MM.1S (cell line): ENCODE measurements at regions not wholly inside any gene's neighbourhood (a gene's known extent, or its start where the extent isn't known, plus 50 kb on each side); places are given as distances from the start of the nearest gene placed in this dataset.

ENCODE experiments used
- DNase-seq: peaks from one replicate; pipeline ENCODE4 v3.0.0-alpha.2; 2015
- H2AFZ ChIP-seq: fragments of 300-600 bp; sonication (generic); 2 replicates; pipeline ENCODE4 v1.6.0; 2016; ENCODE audit warnings: antibody characterized with exemption, low read length
- H3F3A ChIP-seq: fragments of 300-600 bp; sonication (generic); 2 replicates; pipeline ENCODE4 v1.6.1; 2016; ENCODE audit warnings: mild to moderate bottlenecking, antibody characterized with exemption, low read length, moderate library complexity, mixed read lengths; ENCODE audit not compliant: insufficient read depth
- H3K27ac ChIP-seq: fragments of 300-600 bp; sonication (generic); 2 replicates; pipeline ENCODE4 v1.5.1; 2016; ENCODE audit warnings: mild to moderate bottlenecking, low read length
- H3K27me3 ChIP-seq: fragments of 300-600 bp; sonication (generic); replicated peaks from 2 replicates; pipeline ENCODE4 v1.6.0; 2016; ENCODE audit warnings: low read length; ENCODE audit not compliant: insufficient read depth
- H3K36me3 ChIP-seq: fragments of 300-600 bp; sonication (generic); replicated peaks from 2 replicates; pipeline ENCODE4 v1.6.1; 2016; ENCODE audit warnings: mild to moderate bottlenecking, low read length, mixed read lengths; ENCODE audit not compliant: insufficient read depth
- H3K4me1 ChIP-seq: fragments of 300-600 bp; sonication (generic); 2 replicates; pipeline ENCODE4 v1.6.1; 2016; ENCODE audit warnings: low read length, mixed read lengths
- H3K4me2 ChIP-seq: fragments of 300-600 bp; sonication (generic); 2 replicates; pipeline ENCODE4 v1.6.0; 2016; ENCODE audit warnings: low read depth, low read length
- H3K4me3 ChIP-seq: fragments of 300-600 bp; sonication (generic); 2 replicates; pipeline ENCODE4 v1.5.1; 2016; ENCODE audit warnings: low read length, mixed read lengths
- H3K79me2 ChIP-seq: fragments of 300-600 bp; sonication (generic); 2 replicates; pipeline ENCODE4 v1.6.1; 2016; ENCODE audit warnings: mixed run types, low read length, mixed read lengths
- H3K9ac ChIP-seq: fragments of 300-600 bp; sonication (generic); 2 replicates; pipeline ENCODE4 v1.6.1; 2016; ENCODE audit warnings: low read length, mixed read lengths
- H3K9me2 ChIP-seq: fragments of 300-600 bp; sonication (generic); replicated peaks from 2 replicates; pipeline ENCODE4 v1.6.1; 2016; ENCODE audit warnings: mild to moderate bottlenecking, low read length, mixed read lengths; ENCODE audit not compliant: insufficient read depth
- H3K9me3 ChIP-seq: fragments of 300-600 bp; sonication (generic); replicated peaks from 2 replicates; pipeline ENCODE4 v1.6.1; 2016; ENCODE audit warnings: mild to moderate bottlenecking, low read length, mixed read lengths; ENCODE audit not compliant: insufficient read depth
- H4K20me1 ChIP-seq: fragments of 300-600 bp; sonication (generic); 2 replicates; pipeline ENCODE4 v1.6.1; 2016; ENCODE audit warnings: mild to moderate bottlenecking, low read length, moderate library complexity, mixed read lengths; ENCODE audit not compliant: insufficient read depth
- CTCF ChIP-seq: fragments of 300-600 bp; sonication (generic); IDR thresholded peaks from 2 replicates; pipeline ENCODE4 v1.5.1; 2016; ENCODE audit warnings: antibody characterized with exemption, low read length, mixed read lengths
- EZH2 ChIP-seq: fragments of 300-600 bp; sonication (generic); optimal IDR thresholded peaks from 2 replicates; pipeline ENCODE3; 2017; ENCODE audit warnings: low read depth, mild to moderate bottlenecking, antibody characterized with exemption, low read length, mixed read lengths
- EZH2phosphoT487 ChIP-seq: fragments of 300-600 bp; sonication (generic); IDR thresholded peaks from 2 replicates; pipeline ENCODE4 v1.6.1; 2018; ENCODE audit warnings: antibody characterized with exemption, low read length

- Histone ChIP-seq H3K27ac (no peak overlapping the region), H3K4me2 (no peak overlapping the region), H3K36me3 (no peaks in the 10 kb centered on the region), H3K9me2 (no peaks in the 10 kb centered on the region), H3K27me3 (no peaks in the 10 kb centered on the region; the same call in 1 of the 2 replicates), H3F3A (no peaks in the 10 kb centered on the region), H3K4me3 (no peak overlapping the region), H2AFZ (no peak overlapping the region), H3K9ac (no peak overlapping the region), H4K20me1 (no peaks in the 10 kb centered on the region), H3K4me1 (no peaks in the 10 kb centered on the region), H3K79me2 (no peaks in the 10 kb centered on the region), H3K9me3 (no peaks in the 10 kb centered on the region)
- no peak for DNase-seq
- no peak for TF ChIP-seq CTCF
- TF ChIP-seq EZH2 = no peak
- TF ChIP-seq EZH2phosphoT487 = no peak
Observed at GRCh38 chr2:385061-385460, 97.2 kb upstream of the ALKAL2 start.

- no peaks in the 10 kb centered on the region for H3K9me2 ChIP-seq
- H4K20me1 ChIP-seq = no peaks in the 10 kb centered on the region
- H3K36me3 ChIP-seq = no peaks in the 10 kb centered on the region
- H3K4me1 ChIP-seq = no peaks in the 10 kb centered on the region
- no peaks in the 10 kb centered on the region; the same call in 1 of the 2 replicates for H3K27me3 ChIP-seq
- no peak overlapping the region for H3K4me3 ChIP-seq
- H3K4me2 ChIP-seq = no peak overlapping the region
- DNase-seq = no peak
- TF ChIP-seq CTCF (no peak), EZH2 (no peak), EZH2phosphoT487 (no peak)
- no peak overlapping the region for H3K9ac ChIP-seq
- H3F3A ChIP-seq = no peaks in the 10 kb centered on the region
- H3K9me3 ChIP-seq = no peaks in the 10 kb centered on the region
- no peaks in the 10 kb centered on the region for H3K79me2 ChIP-seq
- H2AFZ ChIP-seq = no peak overlapping the region
- H3K27ac ChIP-seq = no peak overlapping the region
Observed at GRCh38 chr2:383888-384287, 96.0 kb upstream of the ALKAL2 start.

- DNase-seq = no peak
Observed at GRCh38 chr2:383178-383577, 95.3 kb upstream of the ALKAL2 start.

More at GRCh38 chr2:383178-383577, 95.3 kb upstream of the ALKAL2 start:
- H3K4me2 ChIP-seq = no peak overlapping the region
- H3K9me3 ChIP-seq = no peaks in the 10 kb centered on the region
- H3K27me3 ChIP-seq = no peaks in the 10 kb centered on the region; the same call in 1 of the 2 replicates
- no peaks in the 10 kb centered on the region for H3K79me2 ChIP-seq
- no peak overlapping the region for H3K4me3 ChIP-seq
- no peaks in the 10 kb centered on the region for H3K36me3 ChIP-seq
- no peak overlapping the region for H2AFZ ChIP-seq
- no peak overlapping the region for H3K27ac ChIP-seq
- H4K20me1 ChIP-seq = no peaks in the 10 kb centered on the region
- no peaks in the 10 kb centered on the region for H3K4me1 ChIP-seq
- H3K9me2 ChIP-seq = no peaks in the 10 kb centered on the region
- H3F3A ChIP-seq = no peaks in the 10 kb centered on the region
- H3K9ac ChIP-seq = no peak overlapping the region
- TF ChIP-seq EZH2 = no peak
- no peak for TF ChIP-seq CTCF
- no peak for TF ChIP-seq EZH2phosphoT487
